MM.1S (cell line): ENCODE measurements at regions not wholly inside any gene's neighbourhood (a gene's known extent, or its start where the extent isn't known, plus 50 kb on each side); places are given as distances from the start of the nearest gene placed in this dataset.

Experiments
- CTCF ChIP-seq: fragments of 300-600 bp; sonication (generic); IDR thresholded peaks from 2 replicates; pipeline ENCODE4 v1.5.1; 2016; ENCODE audit warnings: antibody characterized with exemption, low read length, mixed read lengths
- EZH2 ChIP-seq: fragments of 300-600 bp; sonication (generic); optimal IDR thresholded peaks from 2 replicates; pipeline ENCODE3; 2017; ENCODE audit warnings: low read depth, mild to moderate bottlenecking, antibody characterized with exemption, low read length, mixed read lengths

- TF ChIP-seq CTCF (no peak), EZH2 (no peak)
Measured at GRCh38 chr11:71102251-71102995, 150.0 kb downstream of the SHANK2 start.
